ENCODE measurements at regions not wholly inside any gene's neighbourhood (a gene's known extent, or its start where the extent isn't known, plus 50 kb on each side); places are given as distances from the start of the nearest gene placed in this dataset.

DNA sequence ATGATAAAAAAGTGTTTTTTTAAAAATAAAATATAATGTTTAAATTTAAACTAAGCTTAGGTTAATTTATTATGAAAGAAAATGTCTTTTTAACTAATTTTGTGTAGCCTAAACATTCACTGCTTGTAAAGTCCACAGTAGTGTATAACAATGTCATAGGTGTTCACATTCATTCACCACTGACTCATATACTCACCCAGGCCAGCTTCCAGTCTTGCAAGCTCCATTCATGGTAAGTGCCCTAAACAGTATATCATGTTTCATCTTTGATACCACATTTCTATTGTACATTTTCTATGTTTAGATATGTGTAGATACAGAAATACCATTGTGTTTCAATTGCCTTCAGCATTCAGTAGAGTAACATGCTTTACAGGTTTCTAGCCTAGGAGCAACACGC lies 530.3 kb downstream of the EPHA5 start:
- TF ChIP-seq, protein P1, sequence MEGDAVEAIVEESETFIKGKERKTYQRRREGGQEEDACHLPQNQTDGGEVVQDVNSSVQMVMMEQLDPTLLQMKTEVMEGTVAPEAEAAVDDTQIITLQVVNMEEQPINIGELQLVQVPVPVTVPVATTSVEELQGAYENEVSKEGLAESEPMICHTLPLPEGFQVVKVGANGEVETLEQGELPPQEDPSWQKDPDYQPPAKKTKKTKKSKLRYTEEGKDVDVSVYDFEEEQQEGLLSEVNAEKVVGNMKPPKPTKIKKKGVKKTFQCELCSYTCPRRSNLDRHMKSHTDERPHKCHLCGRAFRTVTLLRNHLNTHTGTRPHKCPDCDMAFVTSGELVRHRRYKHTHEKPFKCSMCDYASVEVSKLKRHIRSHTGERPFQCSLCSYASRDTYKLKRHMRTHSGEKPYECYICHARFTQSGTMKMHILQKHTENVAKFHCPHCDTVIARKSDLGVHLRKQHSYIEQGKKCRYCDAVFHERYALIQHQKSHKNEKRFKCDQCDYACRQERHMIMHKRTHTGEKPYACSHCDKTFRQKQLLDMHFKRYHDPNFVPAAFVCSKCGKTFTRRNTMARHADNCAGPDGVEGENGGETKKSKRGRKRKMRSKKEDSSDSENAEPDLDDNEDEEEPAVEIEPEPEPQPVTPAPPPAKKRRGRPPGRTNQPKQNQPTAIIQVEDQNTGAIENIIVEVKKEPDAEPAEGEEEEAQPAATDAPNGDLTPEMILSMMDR (IDR thresholded peaks at IDR 0.05): no peak
- TF ChIP-seq POLR2AphosphoS5 (IDR thresholded peaks at IDR 0.05) (no peak), POLR2A (IDR thresholded peaks at IDR 0.05; ENCODE audit: low read depth) (no peak), EP300 (IDR thresholded peaks at IDR 0.05) (no peak)
